Endodermal cell (in vitro differentiated cells): ENCODE measurements at regions not wholly inside any gene's neighbourhood (a gene's known extent, or its start where the extent isn't known, plus 50 kb on each side); places are given as distances from the start of the nearest gene placed in this dataset.

Experiments
- DNase-seq: peaks from one replicate; pipeline ENCODE4 v3.0.0-alpha.2; 2017
- H3K27ac ChIP-seq: 2 replicates; pipeline ENCODE4 v1.5.1; 2013; ENCODE audit warnings: mild to moderate bottlenecking, low read depth, low read length, moderate library complexity
- H3K27me3 ChIP-seq: 2 replicates; pipeline ENCODE4 v1.6.1; 2013; ENCODE audit warnings: mild to moderate bottlenecking, low read length, moderate library complexity; ENCODE audit not compliant: insufficient read depth, control insufficient read depth, poor library complexity, severe bottlenecking
- H3K36me3 ChIP-seq: 2 replicates; pipeline ENCODE4 v1.7.0; 2013; ENCODE audit warnings: mild to moderate bottlenecking, low read length, moderate library complexity; ENCODE audit not compliant: control insufficient read depth, insufficient read depth
- H3K4me1 ChIP-seq: one replicate; pipeline ENCODE4 v1.7.0; 2013; ENCODE audit warnings: low read length; ENCODE audit not compliant: control insufficient read depth, insufficient read depth
- H3K4me3 ChIP-seq: 2 replicates; pipeline ENCODE4 v1.5.1; 2013; ENCODE audit warnings: mild to moderate bottlenecking, low read length, moderate library complexity
- H3K9ac ChIP-seq: 2 replicates; pipeline ENCODE4 v1.6.1; 2013; ENCODE audit warnings: mild to moderate bottlenecking, low read length, moderate library complexity; ENCODE audit not compliant: poor library complexity, severe bottlenecking; ENCODE audit errors: extremely low read depth
- H3K9me3 ChIP-seq: 2 replicates; pipeline ENCODE4 v1.6.1; 2013; ENCODE audit warnings: mild to moderate bottlenecking, low read length, moderate library complexity; ENCODE audit not compliant: control insufficient read depth
- H3K27ac Mint-ChIP-seq: 2 replicates; pipeline ENCODE4 v1.8.0; 2020; ENCODE audit warnings: mixed read lengths
- H3K27me3 Mint-ChIP-seq: 2 replicates; pipeline ENCODE4 v1.8.0; 2021; ENCODE audit warnings: mild to moderate bottlenecking, mixed read lengths; ENCODE audit not compliant: insufficient read depth
- H3K36me3 Mint-ChIP-seq: 2 replicates; pipeline ENCODE4 v1.8.0; 2020; ENCODE audit warnings: low read depth, mixed read lengths
- H3K4me1 Mint-ChIP-seq: 2 replicates; pipeline ENCODE4 v1.8.0; 2020; ENCODE audit warnings: mixed read lengths
- H3K4me3 Mint-ChIP-seq: 2 replicates; pipeline ENCODE4 v1.8.0; 2020; ENCODE audit warnings: mild to moderate bottlenecking, moderate library complexity, mixed read lengths
- H3K9me3 Mint-ChIP-seq: 2 replicates; pipeline ENCODE4 v1.8.0; 2020; ENCODE audit warnings: mild to moderate bottlenecking, mixed read lengths
- CTCF ChIP-seq: fragments of 200-600 bp; sonication (generic); conservative IDR thresholded peaks from 2 replicates; pipeline ENCODE4 v1.5.0; 2021; ENCODE audit warnings: antibody characterized with exemption, mild to moderate bottlenecking
- WGBS, 2 experiments: methylation state at CpG; one replicate each; pipeline versions ENCODE4 v1.1.5 to v1.1.7; 2013; ENCODE audit warnings: missing lambda C conversion rate in 2 of 2, mixed read lengths in 1 of 2; ENCODE audit not compliant: insufficient coverage in 1 of 2, insufficient read length in 1 of 2; 5-methylcytosine and 5-hydroxymethylcytosine counted together

GRCh38 chr2:129723277-129724020 lies 256.0 kb upstream of the RAB6C start:
- Mint-ChIP-seq H3K4me3 (no peak overlapping the region), H3K27me3 (no peaks in the 10 kb centered on the region), H3K9me3 (no peaks in the 10 kb centered on the region), H3K36me3 (no peaks in the 10 kb centered on the region), H3K27ac (no peak overlapping the region), H3K4me1 (peaks cover 6% of the 10 kb centered on the region)
- H3K36me3 ChIP-seq: no peaks in the 10 kb centered on the region
- DNase-seq: no peak
- 88 to 89% methylated on average over 8 to 13 of the region's 13 CpGs for WGBS, 2 experiments
- no peaks in the 10 kb centered on the region for H3K27me3 ChIP-seq
- H3K9me3 ChIP-seq: no peaks in the 10 kb centered on the region
- H3K4me1 ChIP-seq: no peaks in the 10 kb centered on the region
- H3K9ac ChIP-seq: no peak overlapping the region
- no peak for TF ChIP-seq CTCF
- H3K4me3 ChIP-seq: no peak overlapping the region
- H3K27ac ChIP-seq: no peak overlapping the region

- 92 to 94% methylated on average over 3 to 10 of the region's 10 CpGs for WGBS, 2 experiments
Observed at GRCh38 chr2:129724021-129724757, 255.3 kb upstream of the RAB6C start.

GRCh38 chr2:129726216-129726615 lies 253.2 kb upstream of the RAB6C start:
- Histone ChIP-seq H3K27ac (no peak overlapping the region), H3K9ac (no peak overlapping the region), H3K4me3 (no peak overlapping the region), H3K4me1 (no peaks in the 10 kb centered on the region), H3K27me3 (no peaks in the 10 kb centered on the region), H3K36me3 (no peaks in the 10 kb centered on the region), H3K9me3 (no peaks in the 10 kb centered on the region)
- DNase-seq: peak; percentile 17
- Mint-ChIP-seq H3K27ac (no peak overlapping the region), H3K9me3 (no peaks in the 10 kb centered on the region), H3K36me3 (no peaks in the 10 kb centered on the region), H3K4me3 (no peak overlapping the region), H3K27me3 (no peaks in the 10 kb centered on the region), H3K4me1 (no peaks in the 10 kb centered on the region)
- 71 to 80% methylated on average over 5 of the region's 5 CpGs for WGBS, 2 experiments
- no peak for TF ChIP-seq CTCF

More at GRCh38 chr2:129724021-129724757, 255.3 kb upstream of the RAB6C start:
- Histone ChIP-seq H3K27ac (no peak overlapping the region), H3K9me3 (no peaks in the 10 kb centered on the region), H3K36me3 (no peaks in the 10 kb centered on the region), H3K27me3 (no peaks in the 10 kb centered on the region), H3K4me1 (no peaks in the 10 kb centered on the region), H3K4me3 (no peak overlapping the region), H3K9ac (no peak overlapping the region)
- Mint-ChIP-seq H3K9me3 (no peaks in the 10 kb centered on the region), H3K36me3 (no peaks in the 10 kb centered on the region), H3K27ac (no peak overlapping the region), H3K27me3 (no peaks in the 10 kb centered on the region), H3K4me1 (no peaks in the 10 kb centered on the region), H3K4me3 (no peak overlapping the region)
- DNase-seq: peak; percentile 19
- no peak for TF ChIP-seq CTCF
